PC-3 (cell line): ENCODE measurements at regions not wholly inside any gene's neighbourhood (a gene's known extent, or its start where the extent isn't known, plus 50 kb on each side); places are given as distances from the start of the nearest gene placed in this dataset.
A peak's percentile ranks its signal among the peaks of the same experiment; 100 is the strongest.

Experiments used
- ATAC-seq: fragments of 200-7000 bp; cut with Tn5 transposase; 2 replicates; pipeline ENCODE4 v1.9.1; 2020; ENCODE audit warnings: mild to moderate bottlenecking, moderate library complexity
- BruUV-seq: library from RNA; stranded (reverse); fragments of 400-500 nt; replicated peaks from 2 replicates; lab custom pipeline; 2021; lab: Mats Ljungman, UMichigan
- CTCF ChIA-PET: fragments of 300-600 bp; sonication (Branson Sonifier 250); formaldehyde crosslinking; loops from one replicate; lab custom pipeline; 2022; ENCODE audit warnings: antibody characterized with exemption; lab: Charles Lee
- POLR2A ChIA-PET: fragments of 300-600 bp; sonication (Branson Sonifier 250); formaldehyde crosslinking; loops from one replicate; lab custom pipeline; 2022; ENCODE audit warnings: antibody characterized with exemption; ENCODE audit not compliant: unreplicated experiment; lab: Charles Lee
- DNase-seq: peaks from one replicate; pipeline ENCODE4 v3.0.0-alpha.2; 2015
- H2AFZ ChIP-seq: fragments of 300-600 bp; sonication (generic); 2 replicates; pipeline ENCODE4 v1.6.0; 2016; ENCODE audit warnings: antibody characterized with exemption, low read length
- H3F3A ChIP-seq: fragments of 300-600 bp; sonication (generic); one replicate; pipeline ENCODE4 v1.6.0; 2017; ENCODE audit warnings: antibody characterized with exemption, low read length, control low read depth, mild to moderate bottlenecking; ENCODE audit not compliant: unreplicated experiment
- H3K27ac ChIP-seq: fragments of 300-600 bp; sonication (generic); 2 replicates; pipeline ENCODE4 v1.5.1; 2016; ENCODE audit warnings: mild to moderate bottlenecking, low read length
- H3K27me3 ChIP-seq: fragments of 300-600 bp; sonication (generic); 2 replicates; pipeline ENCODE4 v1.6.1; 2016; ENCODE audit warnings: low read length, mixed read lengths
- H3K36me3 ChIP-seq: fragments of 300-600 bp; sonication (generic); 2 replicates; pipeline ENCODE4 v1.6.1; 2016; ENCODE audit warnings: low read depth, mixed run types, low read length, mixed read lengths
- H3K4me1 ChIP-seq: fragments of 300-600 bp; sonication (generic); 2 replicates; pipeline ENCODE4 v1.5.1; 2016; ENCODE audit warnings: low read length; ENCODE audit not compliant: insufficient read depth
- H3K4me2 ChIP-seq: fragments of 300-600 bp; sonication (generic); 2 replicates; pipeline ENCODE4 v1.6.0; 2016; ENCODE audit warnings: low read length
- H3K4me3 ChIP-seq: fragments of 300-600 bp; sonication (generic); 2 replicates; pipeline ENCODE4 v1.5.1; 2016; ENCODE audit warnings: mild to moderate bottlenecking, low read length, mixed read lengths
- H3K79me2 ChIP-seq: fragments of 300-600 bp; sonication (generic); 2 replicates; pipeline ENCODE4 v1.6.1; 2017; ENCODE audit warnings: low read length, mixed read lengths
- H3K9ac ChIP-seq: fragments of 300-600 bp; sonication (generic); 2 replicates; pipeline ENCODE4 v1.6.0; 2016; ENCODE audit warnings: mild to moderate bottlenecking, low read length
- H3K9me2 ChIP-seq: fragments of 300-600 bp; sonication (generic); replicated peaks from 2 replicates; pipeline ENCODE4 v1.6.1; 2016; ENCODE audit warnings: mixed run types, low read length, mixed read lengths
- H3K9me3 ChIP-seq: fragments of 300-600 bp; sonication (generic); 2 replicates; pipeline ENCODE4 v1.6.1; 2016; ENCODE audit warnings: low read length, mixed read lengths
- H4K20me1 ChIP-seq: fragments of 300-600 bp; sonication (generic); 2 replicates; pipeline ENCODE4 v1.6.1; 2016; ENCODE audit warnings: low read length, mixed read lengths
- CTCF ChIP-seq: fragments of 300-600 bp; sonication (generic); conservative IDR thresholded peaks from 2 replicates; pipeline ENCODE4 v1.5.1; 2017; ENCODE audit warnings: antibody characterized with exemption, low read depth, mild to moderate bottlenecking, low read length
- EZH2 ChIP-seq: fragments of 300-600 bp; sonication (generic); IDR thresholded peaks from one replicate; pipeline ENCODE4 v1.6.1; 2017; ENCODE audit warnings: antibody characterized with exemption, mild to moderate bottlenecking, low read length; ENCODE audit not compliant: unreplicated experiment
- EZH2phosphoT487 ChIP-seq: fragments of 300-600 bp; sonication (generic); IDR thresholded peaks from 2 replicates; pipeline ENCODE4 v1.6.1; 2018; ENCODE audit warnings: mild to moderate bottlenecking, antibody characterized with exemption, low read length, borderline replicate concordance
- intact Hi-C: fragments of 100-400 bp; cut with micrococcal nuclease; formaldehyde crosslinking; loops from 2 replicates; pipeline ENCODE4 v1.9.0; 2023

- no peaks in the 10 kb centered on the region for H3K27me3 ChIP-seq
- ChIA-PET POLR2A (no interaction called here), CTCF (no interaction called here)
- no peak overlapping the region for H3K9ac ChIP-seq
- H3K4me2 ChIP-seq, result no peak overlapping the region
- no peaks in the 10 kb centered on the region for H3K9me3 ChIP-seq
- no peak overlapping the region for H3K4me3 ChIP-seq
- H2AFZ ChIP-seq, result no peak overlapping the region
- ATAC-seq (no peak), DNase-seq (no peak)
- H3K79me2 ChIP-seq, result no peaks in the 10 kb centered on the region
- no peaks in the 10 kb centered on the region for H4K20me1 ChIP-seq
- BruUV-seq, result no TSS peak
- no peaks in the 10 kb centered on the region for H3K9me2 ChIP-seq
- H3F3A ChIP-seq, result no peaks in the 10 kb centered on the region
- no peak for TF ChIP-seq EZH2phosphoT487
- TF ChIP-seq CTCF, result no peak
- TF ChIP-seq EZH2, result no peak
- H3K36me3 ChIP-seq, result no peaks in the 10 kb centered on the region
- H3K27ac ChIP-seq, result no peak overlapping the region
- no peaks in the 10 kb centered on the region for H3K4me1 ChIP-seq
- intact Hi-C loops, result no loop called here
Measured at GRCh38 chrX:11039926-11040325, 71.2 kb upstream of the HCCS start.

- no TSS peak for BruUV-seq
- Histone ChIP-seq H3K9ac (no peak overlapping the region), H3K9me3 (no peaks in the 10 kb centered on the region), H3K4me1 (no peaks in the 10 kb centered on the region), H3K27ac (no peak overlapping the region), H3K9me2 (no peaks in the 10 kb centered on the region), H3K79me2 (no peaks in the 10 kb centered on the region), H4K20me1 (no peaks in the 10 kb centered on the region), H3K36me3 (no peaks in the 10 kb centered on the region), H3K27me3 (no peaks in the 10 kb centered on the region), H3K4me3 (no peak overlapping the region), H3F3A (no peaks in the 10 kb centered on the region), H2AFZ (no peak overlapping the region), H3K4me2 (no peak overlapping the region)
- no peak for ATAC-seq
- POLR2A ChIA-PET, result no interaction called here
- DNase-seq, result no peak
- CTCF ChIA-PET, result no interaction called here
- TF ChIP-seq EZH2phosphoT487 (no peak), EZH2 (no peak), CTCF (peak; percentile 34; the same call in 1 of the 2 replicates)
- intact Hi-C loops, result no loop called here
Measured at GRCh38 chrX:11040405-11040804, 70.7 kb upstream of the HCCS start.

GRCh38 chrX:11040996-11041395 is 70.1 kb upstream of the HCCS start:
- Histone ChIP-seq H3K4me1 (no peaks in the 10 kb centered on the region), H3K36me3 (no peaks in the 10 kb centered on the region), H3K27me3 (no peaks in the 10 kb centered on the region), H3K9ac (no peak overlapping the region), H4K20me1 (no peaks in the 10 kb centered on the region), H3K4me2 (no peak overlapping the region), H3K27ac (no peak overlapping the region), H3K79me2 (no peaks in the 10 kb centered on the region), H3K9me3 (no peaks in the 10 kb centered on the region), H3K4me3 (no peak overlapping the region), H3K9me2 (no peaks in the 10 kb centered on the region), H3F3A (no peaks in the 10 kb centered on the region), H2AFZ (no peak overlapping the region)
- ChIA-PET POLR2A (no interaction called here), CTCF (no interaction called here)
- TF ChIP-seq EZH2phosphoT487 (no peak), EZH2 (no peak), CTCF (no peak)
- BruUV-seq, result no TSS peak
- ATAC-seq, result no peak
- intact Hi-C loops, result no loop called here
- no peak for DNase-seq
